CD4-positive, alpha-beta T cell treated with Interleukin-15 for 4 hours (primary cell): ENCODE measurements at regions not wholly inside any gene's neighbourhood (a gene's known extent, or its start where the extent isn't known, plus 50 kb on each side); places are given as distances from the start of the nearest gene placed in this dataset.

Source experiments
- DNase-seq: peaks from one replicate; pipeline ENCODE4 v3.0.0-alpha.2; 2020; ENCODE audit warnings: low spot score

GRCh38 chr9:110059461-110059860 lies 148.5 kb downstream of the C9orf152 start:
- no peak for DNase-seq

- DNase-seq: no peak
Observed at GRCh38 chr9:110064803-110065202, 143.2 kb downstream of the C9orf152 start.

- DNase-seq: no peak
Observed at GRCh38 chr9:110065532-110065931, 142.4 kb downstream of the C9orf152 start.

- DNase-seq: no peak
Observed at GRCh38 chr9:110066929-110067716, 140.8 kb downstream of the C9orf152 start.

- no peak for DNase-seq
Observed at GRCh38 chr9:110068212-110068611, 139.7 kb downstream of the C9orf152 start.

- DNase-seq: no peak
Observed at GRCh38 chr9:110069326-110070248, 138.4 kb downstream of the C9orf152 start.

- no peak for DNase-seq
Observed at GRCh38 chr9:110072597-110073355, 135.2 kb downstream of the C9orf152 start.

- DNase-seq: no peak
Observed at GRCh38 chr9:110073356-110073905, 134.5 kb downstream of the C9orf152 start.

- no peak for DNase-seq
Observed at GRCh38 chr9:110076894-110077725, 130.8 kb downstream of the C9orf152 start.

- DNase-seq: no peak
Observed at GRCh38 chr9:110077925-110078324, 130.0 kb downstream of the C9orf152 start.

GRCh38 chr9:110078604-110079003 lies 129.4 kb downstream of the C9orf152 start:
- no peak for DNase-seq

GRCh38 chr9:110081395-110081794 lies 126.6 kb downstream of the C9orf152 start:
- no peak for DNase-seq

GRCh38 chr9:110083866-110084265 lies 124.1 kb downstream of the C9orf152 start:
- no peak for DNase-seq

- no peak for DNase-seq
Observed at GRCh38 chr9:110086537-110086936, 121.4 kb downstream of the C9orf152 start.

- DNase-seq: no peak
Observed at GRCh38 chr9:110087605-110088004, 120.4 kb downstream of the C9orf152 start.

- DNase-seq: no peak
Observed at GRCh38 chr9:110088099-110088498, 119.9 kb downstream of the C9orf152 start.

GRCh38 chr9:110089681-110090370 lies 118.1 kb downstream of the C9orf152 start:
- no peak for DNase-seq

- DNase-seq: no peak
Observed at GRCh38 chr9:110092792-110093191, 115.2 kb downstream of the C9orf152 start.

GRCh38 chr9:110093417-110093816 lies 114.5 kb downstream of the C9orf152 start:
- no peak for DNase-seq

GRCh38 chr9:110093871-110094270 lies 114.1 kb downstream of the C9orf152 start:
- DNase-seq: no peak
